Skeletal muscle tissue (tissue), 3 donors: ENCODE measurements at regions not wholly inside any gene's neighbourhood (a gene's known extent, or its start where the extent isn't known, plus 50 kb on each side); places are given as distances from the start of the nearest gene placed in this dataset.

ENCODE experiments used
- H3K27ac ChIP-seq: one replicate; pipeline ENCODE4 v1.7.0; 2013; ENCODE audit warnings: mild to moderate bottlenecking, low read depth, low read length, inconsistent platforms
- H3K27me3 ChIP-seq, 3 donors: one replicate each; pipeline ENCODE4 v1.7.0; 2013; ENCODE audit warnings: low read length in 3 of 3; ENCODE audit not compliant: control insufficient read depth in 3 of 3, insufficient read depth in 3 of 3
- H3K36me3 ChIP-seq, 3 donors: one replicate each; pipeline ENCODE4 v1.7.0; 2013; ENCODE audit warnings: low read length in 3 of 3; ENCODE audit not compliant: control insufficient read depth in 3 of 3, insufficient read depth in 3 of 3
- H3K4me1 ChIP-seq, 3 donors: one replicate each; pipeline ENCODE4 v1.7.0; 2013; ENCODE audit warnings: low read length in 3 of 3, mild to moderate bottlenecking in 3 of 3; ENCODE audit not compliant: control insufficient read depth in 3 of 3, insufficient read depth in 3 of 3
- H3K4me3 ChIP-seq, 3 donors: one replicate each; pipeline ENCODE4 v1.7.0; 2013; ENCODE audit warnings: low read length in 3 of 3
- H3K9ac ChIP-seq, 3 donors: one replicate each; pipeline ENCODE4 v1.7.0; 2013; ENCODE audit warnings: low read length in 3 of 3, mild to moderate bottlenecking in 3 of 3, moderate library complexity in 2 of 3, low read depth in 1 of 3
- H3K9me3 ChIP-seq, 3 donors: one replicate each; pipeline ENCODE4 v1.7.0; 2013; ENCODE audit warnings: low read length in 3 of 3; ENCODE audit not compliant: control insufficient read depth in 3 of 3
- donor health status: Osteomylitis.

DNA sequence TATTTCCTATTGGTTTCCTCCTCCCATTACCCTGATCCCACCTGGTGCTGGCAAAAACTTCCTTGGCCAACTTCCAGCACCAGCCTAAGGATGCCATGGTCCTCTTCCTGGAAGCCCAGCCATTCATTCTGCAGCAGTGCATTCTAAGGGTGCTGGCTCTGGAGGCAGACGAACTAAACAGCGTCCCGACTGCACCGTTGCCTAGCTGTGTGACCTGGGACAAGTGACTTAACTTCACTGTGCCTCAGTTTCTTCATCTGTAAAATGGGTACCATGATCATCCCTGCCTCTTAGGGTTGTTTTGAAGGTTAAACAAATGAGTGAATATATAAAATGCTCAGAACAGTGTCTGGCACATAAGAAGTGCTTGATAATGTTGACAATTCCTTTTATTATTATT, 120.9 kb upstream of the ZNF217 start:
- Histone ChIP-seq H3K9ac (no peak overlapping the region), H3K27me3 (no peaks in the 10 kb centered on the region), H3K4me3 (no peak overlapping the region), H3K36me3 (no peaks in the 10 kb centered on the region), H3K27ac (no peak overlapping the region), H3K4me1 (no peaks in the 10 kb centered on the region), H3K9me3 (no peaks in the 10 kb centered on the region)

DNA sequence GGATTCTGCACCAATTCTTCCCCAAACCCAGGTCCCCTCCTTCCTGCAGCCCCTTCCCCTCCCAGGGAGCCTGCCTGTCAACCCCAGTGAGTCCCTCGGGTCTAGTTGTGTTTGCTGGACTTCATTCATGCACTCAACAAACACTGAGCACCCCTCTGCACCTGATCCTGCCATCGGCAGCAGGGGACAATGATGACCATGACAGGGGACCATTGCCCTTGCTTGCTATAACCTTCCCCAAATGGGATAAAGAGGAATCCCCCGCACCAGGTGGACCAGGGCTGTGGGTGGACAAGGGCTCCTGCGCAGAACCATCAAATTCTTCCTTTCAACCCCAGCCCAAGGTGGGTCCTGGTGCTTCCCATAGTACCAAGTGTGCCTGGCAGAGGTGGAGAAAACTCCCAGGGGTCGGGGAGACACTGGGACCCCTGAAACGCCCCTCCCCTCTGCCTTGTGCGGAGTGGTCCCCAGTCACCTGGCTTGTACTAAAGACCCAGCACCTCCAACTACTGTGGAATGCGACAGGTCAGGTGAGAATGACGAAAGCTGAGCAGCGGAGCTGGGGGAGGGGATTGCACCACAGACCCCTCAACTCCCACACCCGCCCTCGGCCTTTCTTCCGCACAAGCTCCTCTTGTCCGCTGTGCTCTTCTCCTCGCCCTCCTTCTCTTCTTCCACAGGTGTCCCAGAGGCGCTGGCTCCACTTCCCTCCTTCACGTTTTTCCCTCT, 119.9 kb upstream of the ZNF217 start:
- Histone ChIP-seq H3K4me3 (no peak overlapping the region), H3K9me3 (no peaks in the 10 kb centered on the region), H3K27ac (no peak overlapping the region), H3K36me3 (no peaks in the 10 kb centered on the region), H3K9ac (no peak overlapping the region), H3K4me1 (no peaks in the 10 kb centered on the region), H3K27me3 (no peaks in the 10 kb centered on the region)

DNA sequence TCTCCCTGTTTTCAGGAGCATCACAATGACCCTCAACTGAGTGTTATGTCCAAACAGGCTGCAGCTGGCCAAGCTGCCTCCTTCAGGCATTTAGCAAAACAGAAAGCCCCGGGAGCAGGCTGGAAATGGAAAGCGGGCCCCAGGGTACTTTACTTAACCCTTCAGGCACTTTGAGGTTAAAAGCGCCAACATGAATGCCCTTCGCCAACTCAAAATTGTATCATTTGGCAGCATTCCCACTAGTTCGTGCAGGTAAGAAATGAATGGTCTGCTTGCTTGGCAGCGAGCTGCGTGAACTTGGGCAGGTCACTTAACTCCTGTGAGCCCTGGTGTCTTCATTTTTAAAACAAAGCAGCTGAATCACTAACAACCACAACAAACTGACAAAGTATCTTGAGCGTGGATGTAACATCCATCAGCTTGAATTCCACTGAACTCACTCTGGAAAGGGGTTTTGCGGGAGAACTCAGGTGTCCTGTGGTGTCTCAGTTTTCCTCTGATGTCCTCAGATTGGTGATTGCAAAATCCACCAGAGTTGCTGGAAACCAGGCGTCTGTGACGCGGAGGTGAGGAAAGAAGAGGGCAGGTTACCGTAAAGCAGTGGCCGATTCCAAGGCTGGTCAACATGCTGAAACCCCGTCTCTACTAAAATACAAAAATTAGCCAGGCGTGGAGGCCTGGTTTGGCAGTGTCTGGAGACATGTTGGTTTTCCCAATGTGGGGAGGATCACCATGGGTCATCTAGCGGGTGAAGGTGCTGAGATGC, 118.8 kb upstream of the ZNF217 start:
- Histone ChIP-seq H3K9me3 (no peaks in the 10 kb centered on the region), H3K27ac (no peak overlapping the region)

DNA sequence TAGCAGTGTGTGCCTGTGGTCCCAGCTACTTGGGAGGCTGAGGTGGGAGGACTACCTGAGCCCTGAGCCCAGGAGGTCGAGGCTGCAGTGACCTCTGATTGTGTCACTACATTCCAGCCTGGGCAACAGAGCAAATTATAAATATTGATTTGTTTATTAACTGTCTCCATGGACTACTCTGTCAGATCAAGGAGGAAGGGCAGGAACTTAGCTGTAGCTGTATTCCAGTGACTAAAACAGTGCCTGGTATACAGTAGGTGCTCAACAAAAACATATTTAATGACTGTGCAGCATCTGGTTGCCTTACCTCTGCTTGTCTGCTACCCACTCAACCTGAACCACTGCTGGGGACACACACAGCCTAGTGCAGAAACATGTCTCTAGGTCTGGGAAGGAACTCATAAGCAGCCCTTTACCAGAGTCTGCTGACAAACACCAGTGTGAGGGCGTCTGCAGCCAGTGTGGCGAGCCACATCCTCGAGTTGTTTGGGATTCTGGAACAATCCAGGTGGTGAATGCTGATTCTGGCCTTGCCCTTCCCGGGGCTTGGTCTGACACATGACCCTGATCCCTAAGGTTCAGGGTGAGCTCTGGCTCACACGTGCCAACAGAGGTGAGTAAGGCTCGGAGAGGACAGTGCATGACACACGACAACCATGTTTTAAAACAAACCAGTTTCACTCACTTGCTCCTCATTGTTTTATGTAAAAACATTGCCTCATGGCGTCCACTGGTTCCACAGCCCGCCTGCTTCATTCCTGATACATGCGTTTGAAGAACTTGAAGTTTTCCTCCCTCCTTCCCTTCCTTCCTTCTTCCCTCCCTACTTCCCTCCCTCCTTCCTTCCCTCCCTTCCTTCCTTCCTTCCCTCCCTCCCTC, 117.9 kb upstream of the ZNF217 start:
- Histone ChIP-seq H3K9ac (no peak overlapping the region), H3K9me3 (no peaks in the 10 kb centered on the region), H3K36me3 (no peaks in the 10 kb centered on the region), H3K4me1 (peaks cover 0 to 2% (median 0%) of the 10 kb centered on the region in 3 donors), H3K27ac (no peak overlapping the region), H3K4me3 (no peak overlapping the region), H3K27me3 (no peaks in the 10 kb centered on the region)

More for the DNA sequence above, 118.8 kb upstream of the ZNF217 start:
- Histone ChIP-seq H3K27me3 (no peaks in the 10 kb centered on the region), H3K4me3 (no peak overlapping the region), H3K4me1 (no peaks in the 10 kb centered on the region), H3K36me3 (no peaks in the 10 kb centered on the region), H3K9ac (no peak overlapping the region)

DNA sequence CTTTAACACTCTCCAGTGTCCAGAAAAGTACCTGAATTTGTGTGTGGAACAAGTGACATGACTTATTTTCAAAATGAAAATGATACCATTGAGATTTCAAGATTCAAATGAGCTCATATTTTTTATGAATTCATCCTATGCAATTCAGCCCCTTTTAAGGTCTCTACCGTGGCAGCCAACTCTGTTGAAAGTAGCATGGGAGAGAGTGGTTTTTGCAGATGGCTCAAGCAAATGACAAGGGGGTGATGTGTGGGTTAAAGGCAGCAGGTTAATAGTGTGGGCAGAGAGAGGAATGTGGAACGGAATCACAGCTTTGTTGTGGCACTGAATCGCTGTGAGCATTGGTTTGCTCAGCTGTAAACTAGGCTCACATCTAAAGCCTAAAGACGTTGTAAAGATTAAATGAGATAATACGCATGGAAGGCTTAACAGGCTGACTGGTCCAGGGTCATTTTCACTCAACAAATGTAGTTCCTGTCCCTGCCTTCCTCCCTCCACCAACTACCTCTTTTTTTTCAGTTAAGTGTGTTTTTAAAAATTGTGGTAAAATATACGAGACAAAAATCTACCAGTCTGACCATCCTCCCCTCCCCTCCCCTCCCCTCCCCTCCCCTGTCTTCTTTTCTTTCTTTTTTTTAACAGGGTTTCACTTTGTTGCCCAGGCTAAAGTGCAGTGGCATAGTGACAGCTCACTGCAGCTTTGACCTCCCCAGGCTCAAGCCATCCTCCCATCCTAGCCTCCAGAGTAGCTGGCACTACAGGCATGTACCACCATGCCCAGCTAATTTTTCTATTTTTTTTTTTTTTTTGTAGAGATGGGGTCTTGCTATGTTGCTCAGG, 114.7 kb upstream of the ZNF217 start:
- no peak overlapping the region for H3K4me3 ChIP-seq
- no peaks in the 10 kb centered on the region for H3K36me3 ChIP-seq
- peaks cover 0 to 2% (median 0%) of the 10 kb centered on the region in 3 donors for H3K4me1 ChIP-seq
- no peak overlapping the region for H3K9ac ChIP-seq
- no peaks in the 10 kb centered on the region for H3K27me3 ChIP-seq
- H3K9me3 ChIP-seq, result no peaks in the 10 kb centered on the region
- H3K27ac ChIP-seq, result no peak overlapping the region

DNA sequence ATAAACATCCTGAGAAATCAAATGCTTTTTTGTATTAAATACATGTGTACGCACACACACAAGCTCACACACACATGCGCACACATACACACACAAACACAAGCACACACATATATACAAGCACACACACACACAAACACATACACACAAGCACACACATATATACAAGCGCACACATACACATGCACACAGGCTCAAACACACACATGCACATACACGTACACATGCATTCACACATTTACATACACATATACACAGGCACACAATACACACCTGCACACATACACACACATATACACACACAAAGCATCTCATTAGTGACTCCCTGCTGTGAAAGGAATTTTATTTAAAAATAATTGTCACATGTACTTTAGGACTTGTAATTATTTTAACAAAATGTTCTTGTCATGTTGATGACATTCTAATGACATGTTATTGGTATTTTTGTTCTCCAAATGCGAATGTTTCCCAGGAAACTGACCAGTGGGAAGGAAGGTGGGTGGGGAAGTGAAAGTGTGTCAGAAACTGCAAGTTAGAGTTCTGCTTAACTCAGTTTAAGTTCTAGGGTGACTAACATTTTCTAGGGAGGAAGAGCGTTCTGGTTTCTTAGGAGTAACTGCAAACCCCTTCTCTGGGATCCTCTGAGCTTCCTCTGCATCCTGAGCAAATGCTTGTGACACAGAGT, 113.9 kb upstream of the ZNF217 start:
- H3K36me3 ChIP-seq, result no peaks in the 10 kb centered on the region
- H3K4me3 ChIP-seq, result no peak overlapping the region

DNA sequence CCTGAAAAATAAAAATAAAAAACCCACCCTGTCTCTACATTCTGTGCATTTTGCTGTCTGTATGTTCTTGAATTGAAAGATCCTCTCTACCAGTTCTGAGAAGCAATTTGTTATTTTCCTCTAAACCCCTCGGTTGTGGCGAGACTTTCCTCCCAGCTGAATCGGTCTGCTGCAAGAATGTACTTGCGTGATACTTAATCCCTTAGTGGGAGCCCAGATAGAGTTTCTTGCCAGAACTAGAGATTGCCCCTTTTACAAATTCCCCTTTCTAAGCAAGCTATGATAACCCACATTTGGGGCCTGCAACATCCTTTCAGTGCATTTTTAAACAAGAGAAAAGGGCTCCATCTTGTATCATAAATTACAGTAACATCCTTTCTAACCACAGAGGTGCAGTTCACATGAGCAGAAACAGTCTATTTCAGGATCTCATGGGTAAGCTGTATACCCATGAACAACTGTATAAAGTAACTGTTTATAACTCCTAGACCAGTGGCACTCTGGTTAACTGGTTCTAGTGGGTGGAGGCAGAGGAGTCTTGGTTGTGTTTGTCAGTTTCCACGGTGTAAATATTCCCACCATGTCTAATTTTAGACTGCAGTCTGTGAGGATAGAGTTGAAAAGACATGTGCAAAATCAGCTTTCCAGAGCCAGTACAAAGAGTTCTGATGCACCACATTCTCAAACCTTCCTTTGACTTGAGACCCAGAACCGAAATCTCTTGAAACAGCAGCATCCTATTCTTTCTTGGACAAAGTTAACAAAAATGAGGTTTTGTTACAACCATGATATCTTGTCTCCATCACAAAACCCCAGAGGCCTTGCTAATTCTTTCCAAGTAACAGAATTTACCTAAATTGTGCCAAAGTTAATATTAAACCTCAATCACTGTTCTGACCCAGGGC, 113.1 kb upstream of the ZNF217 start:
- H3K36me3 ChIP-seq, result no peaks in the 10 kb centered on the region
- peak overlapping the region; percentile 20 for H3K27ac ChIP-seq
- H3K4me3 ChIP-seq, result no peak overlapping the region
- H3K9ac ChIP-seq, result no peak overlapping the region
- H3K9me3 ChIP-seq, result no peaks in the 10 kb centered on the region
- H3K27me3 ChIP-seq, result no peaks in the 10 kb centered on the region
- H3K4me1 ChIP-seq, result peaks cover 0 to 2% (median 0%) of the 10 kb centered on the region in 3 donors

More for the DNA sequence above, 113.9 kb upstream of the ZNF217 start:
- H3K27ac ChIP-seq, result no peak overlapping the region
- H3K9me3 ChIP-seq, result no peaks in the 10 kb centered on the region
- H3K27me3 ChIP-seq, result no peaks in the 10 kb centered on the region
- peaks cover 0 to 2% (median 0%) of the 10 kb centered on the region in 3 donors for H3K4me1 ChIP-seq
- H3K9ac ChIP-seq, result no peak overlapping the region

DNA sequence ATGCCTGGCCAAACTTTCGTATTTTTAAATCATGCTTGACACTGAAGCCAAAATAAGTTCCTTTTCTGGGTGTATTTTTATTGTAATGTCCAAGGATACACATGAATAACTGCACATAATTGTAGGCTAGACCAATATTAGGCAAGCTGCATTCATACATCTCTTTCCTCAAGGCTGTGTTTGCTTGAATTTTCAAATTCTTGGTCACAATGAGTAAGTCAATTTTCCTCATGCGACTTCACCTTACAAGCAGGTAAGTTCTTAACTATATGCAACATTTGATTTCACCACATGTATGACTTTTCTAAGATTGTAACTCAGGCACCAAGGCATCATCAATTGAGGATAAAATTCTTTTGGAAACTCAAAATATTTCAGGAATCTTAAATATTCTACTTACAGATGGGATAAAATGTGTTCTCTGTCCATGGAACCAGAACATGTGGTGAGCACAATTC, 112.4 kb upstream of the ZNF217 start:
- no peak overlapping the region for H3K4me3 ChIP-seq
- no peak overlapping the region for H3K27ac ChIP-seq
- no peak overlapping the region for H3K9ac ChIP-seq
- H3K4me1 ChIP-seq, result peaks cover 0 to 2% (median 0%) of the 10 kb centered on the region in 3 donors
- no peaks in the 10 kb centered on the region for H3K9me3 ChIP-seq
- H3K36me3 ChIP-seq, result no peaks in the 10 kb centered on the region
- no peaks in the 10 kb centered on the region for H3K27me3 ChIP-seq
